ENCODE measurements at regions not wholly inside any gene's neighbourhood (a gene's known extent, or its start where the extent isn't known, plus 50 kb on each side); places are given as distances from the start of the nearest gene placed in this dataset.
A peak's percentile ranks its signal among the peaks of the same experiment; 100 is the strongest.

- no peaks in the 10 kb centered on the region for H3K36me3 ChIP-seq
- no peak for DNase-seq
- no peak overlapping the region for H3K27ac ChIP-seq
- TF ChIP-seq CTCF (IDR thresholded peaks at IDR 0.05) (no peak), POLR2A (IDR thresholded peaks at IDR 0.05) (no peak)
- no peaks in the 10 kb centered on the region for H3K27me3 ChIP-seq
- no peaks in the 10 kb centered on the region for H3K4me1 ChIP-seq
- no peaks in the 10 kb centered on the region for H3K9me3 ChIP-seq
- H3K4me3 ChIP-seq, result no peak overlapping the region
Observed at GRCh38 chr6:145023116-145023726, 712.1 kb downstream of the EPM2A start.

GRCh38 chr6:145025488-145025887, 709.8 kb downstream of the EPM2A start:
- DNase-seq, result no peak
- Histone ChIP-seq H3K27ac (no peak overlapping the region), H3K4me3 (no peak overlapping the region), H3K4me1 (no peaks in the 10 kb centered on the region), H3K27me3 (no peaks in the 10 kb centered on the region), H3K36me3 (no peaks in the 10 kb centered on the region), H3K9me3 (no peaks in the 10 kb centered on the region)
- TF ChIP-seq POLR2A (IDR thresholded peaks at IDR 0.05) (no peak), CTCF (IDR thresholded peaks at IDR 0.05) (no peak)

- no peak overlapping the region for H3K27ac ChIP-seq
- no peaks in the 10 kb centered on the region for H3K9me3 ChIP-seq
- no peaks in the 10 kb centered on the region for H3K27me3 ChIP-seq
- H3K4me3 ChIP-seq, result no peak overlapping the region
- no peak for DNase-seq
- no peak for TF ChIP-seq POLR2A (IDR thresholded peaks at IDR 0.05)
- no peak for TF ChIP-seq CTCF (IDR thresholded peaks at IDR 0.05)
- no peaks in the 10 kb centered on the region for H3K36me3 ChIP-seq
- no peaks in the 10 kb centered on the region for H3K4me1 ChIP-seq
Observed at GRCh38 chr6:145026267-145026679, 709.0 kb downstream of the EPM2A start.

GRCh38 chr6:145028144-145028818, 707.0 kb downstream of the EPM2A start:
- DNase-seq, result no peak
- Histone ChIP-seq H3K4me1 (no peaks in the 10 kb centered on the region), H3K27ac (no peak overlapping the region), H3K36me3 (no peaks in the 10 kb centered on the region), H3K9me3 (no peaks in the 10 kb centered on the region), H3K4me3 (no peak overlapping the region), H3K27me3 (no peaks in the 10 kb centered on the region)
- TF ChIP-seq POLR2A (IDR thresholded peaks at IDR 0.05), result no peak
- TF ChIP-seq CTCF (IDR thresholded peaks at IDR 0.05), result peak in 3 of 6 experiments; percentile 41 to 54 (median 44)

- TF ChIP-seq POLR2A (IDR thresholded peaks at IDR 0.05) (no peak), CTCF (IDR thresholded peaks at IDR 0.05) (no peak)
- no peaks in the 10 kb centered on the region for H3K4me1 ChIP-seq
- no peaks in the 10 kb centered on the region for H3K9me3 ChIP-seq
- H3K27me3 ChIP-seq, result no peaks in the 10 kb centered on the region
- no peak overlapping the region for H3K27ac ChIP-seq
- H3K4me3 ChIP-seq, result no peak overlapping the region
- no peaks in the 10 kb centered on the region for H3K36me3 ChIP-seq
- DNase-seq, result no peak
Observed at GRCh38 chr6:145031001-145031400, 704.3 kb downstream of the EPM2A start.

Measured in Peyer's patch (tissue), 4 donors.